Stimulated activated CD4-positive, alpha-beta T cell treated with anti-CD3 and anti-CD28 coated beads, Interleukin-12 subunit alpha, Interleukin-12 subunit beta, amount 100 ng/mL, for 24 hours (primary cell): ENCODE measurements at regions not wholly inside any gene's neighbourhood (a gene's known extent, or its start where the extent isn't known, plus 50 kb on each side); places are given as distances from the start of the nearest gene placed in this dataset.

Experiments
- DNase-seq, 2 experiments: peaks; one replicate each; pipeline ENCODE4 v3.0.0-alpha.2; 2020; ENCODE audit warnings: low read depth in 2 of 2

GRCh38 chr5:3654515-3654914, 58.9 kb downstream of the IRX1 start:
- DNase-seq: no peak

GRCh38 chr5:3656803-3657202, 61.2 kb downstream of the IRX1 start:
- no peak for DNase-seq

- DNase-seq: no peak
These were observed 61.9 kb downstream of the IRX1 start for GRCh38 chr5:3657364-3658022.

- DNase-seq: no peak
These were observed 63.3 kb downstream of the IRX1 start for GRCh38 chr5:3658929-3659328.

GRCh38 chr5:3659907-3660306, 64.3 kb downstream of the IRX1 start:
- DNase-seq: no peak

GRCh38 chr5:3660630-3661029, 65.0 kb downstream of the IRX1 start:
- DNase-seq: no peak

GRCh38 chr5:3661755-3662296, 66.2 kb downstream of the IRX1 start:
- DNase-seq: no peak

GRCh38 chr5:3662344-3662743, 66.7 kb downstream of the IRX1 start:
- DNase-seq: no peak

- DNase-seq: no peak
These were observed 75.7 kb downstream of the IRX1 start for GRCh38 chr5:3671337-3671736.

GRCh38 chr5:3678801-3679200, 83.2 kb downstream of the IRX1 start:
- no peak for DNase-seq

GRCh38 chr5:3680821-3681220, 85.2 kb downstream of the IRX1 start:
- DNase-seq: no peak

- DNase-seq: no peak
These were observed 88.5 kb downstream of the IRX1 start for GRCh38 chr5:3684118-3684517.

GRCh38 chr5:3684771-3685354, 89.2 kb downstream of the IRX1 start:
- no peak for DNase-seq

- DNase-seq: no peak
These were observed 99.2 kb downstream of the IRX1 start for GRCh38 chr5:3694819-3695218.

- DNase-seq: no peak
These were observed 100.2 kb downstream of the IRX1 start for GRCh38 chr5:3695818-3696217.

- no peak for DNase-seq
These were observed 102.8 kb downstream of the IRX1 start for GRCh38 chr5:3698412-3698811.

- no peak for DNase-seq
These were observed 106.1 kb downstream of the IRX1 start for GRCh38 chr5:3701694-3702093.

GRCh38 chr5:3704661-3705060, 109.0 kb downstream of the IRX1 start:
- no peak for DNase-seq

GRCh38 chr5:3709068-3709716, 113.6 kb downstream of the IRX1 start:
- no peak for DNase-seq

GRCh38 chr5:3709717-3710348, 114.2 kb downstream of the IRX1 start:
- no peak for DNase-seq

- no peak for DNase-seq
These were observed 119.4 kb downstream of the IRX1 start for GRCh38 chr5:3715062-3715461.

GRCh38 chr5:3729631-3730030, 134.0 kb downstream of the IRX1 start:
- DNase-seq: no peak

- DNase-seq: no peak
These were observed 139.0 kb downstream of the IRX1 start for GRCh38 chr5:3734632-3735031.
